Hematopoietic multipotent progenitor cell treated with erythropoietin and hydrocortisone succinate and interleukin-3 and kit ligand, for 8 days (in vitro differentiated cells): ENCODE measurements at regions not wholly inside any gene's neighbourhood (a gene's known extent, or its start where the extent isn't known, plus 50 kb on each side); places are given as distances from the start of the nearest gene placed in this dataset.

Experiments used
- DNase-seq: peaks from one replicate; pipeline ENCODE4 v3.0.0-alpha.2; 2015

DNA sequence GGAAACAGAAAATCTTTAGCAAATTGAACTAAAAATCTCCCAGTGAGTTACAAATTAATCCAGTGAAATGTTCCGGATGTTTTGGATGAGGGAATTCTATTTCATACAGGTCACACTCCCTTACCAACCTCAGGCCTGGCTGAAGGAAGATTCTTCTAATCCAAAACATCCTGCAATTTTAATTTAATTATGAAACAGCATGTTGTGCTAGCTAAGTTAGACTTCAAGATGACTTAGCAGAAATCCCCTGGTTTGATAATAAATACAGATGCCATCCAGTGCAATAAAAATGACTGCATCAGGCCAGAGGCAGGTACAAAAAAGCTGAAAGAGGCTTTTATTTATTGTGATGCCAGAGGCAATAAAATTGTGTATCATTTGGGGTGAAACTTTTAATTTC, 96.7 kb upstream of the CLDN10 start:
- DNase-seq, result peak; percentile 20

DNA sequence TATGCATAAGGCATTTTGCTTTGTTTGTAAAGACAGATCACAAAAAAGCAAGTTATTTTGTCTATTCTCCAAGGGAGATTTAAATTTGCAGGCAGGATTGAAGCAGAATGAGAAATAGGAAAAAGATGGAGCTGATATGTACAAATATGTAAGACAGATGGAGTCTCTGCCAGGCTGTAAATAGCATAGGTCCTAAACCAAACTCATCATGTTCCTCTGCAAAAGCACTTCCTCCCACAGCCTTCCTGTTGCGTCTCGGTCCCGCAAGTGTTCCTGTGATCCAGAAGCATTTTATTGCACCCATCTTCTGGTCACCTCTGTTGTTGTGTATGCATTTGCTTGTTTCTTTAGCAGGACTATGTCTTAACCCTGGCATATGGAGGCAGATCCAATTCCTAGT, 95.7 kb upstream of the CLDN10 start:
- DNase-seq, result no peak

DNA sequence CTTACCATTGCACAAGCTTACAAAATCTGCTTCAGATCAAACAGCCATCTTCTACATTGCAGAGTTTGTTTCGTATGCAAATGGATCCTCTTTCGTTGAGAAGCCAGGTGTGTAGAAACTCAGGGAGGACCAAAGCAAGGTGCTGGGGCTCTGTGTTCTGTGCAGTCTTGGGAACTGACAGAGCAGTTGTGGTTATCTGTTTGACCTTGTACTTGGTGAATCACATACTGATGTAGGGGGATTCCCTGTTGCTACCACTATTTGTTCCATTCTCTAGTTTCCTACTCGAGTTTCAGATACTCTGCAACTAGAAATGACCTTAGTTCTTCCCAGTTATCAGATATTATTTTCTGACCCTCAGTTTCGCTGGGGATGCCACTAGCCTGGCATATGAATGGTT, 95.2 kb upstream of the CLDN10 start:
- DNase-seq, result no peak

DNA sequence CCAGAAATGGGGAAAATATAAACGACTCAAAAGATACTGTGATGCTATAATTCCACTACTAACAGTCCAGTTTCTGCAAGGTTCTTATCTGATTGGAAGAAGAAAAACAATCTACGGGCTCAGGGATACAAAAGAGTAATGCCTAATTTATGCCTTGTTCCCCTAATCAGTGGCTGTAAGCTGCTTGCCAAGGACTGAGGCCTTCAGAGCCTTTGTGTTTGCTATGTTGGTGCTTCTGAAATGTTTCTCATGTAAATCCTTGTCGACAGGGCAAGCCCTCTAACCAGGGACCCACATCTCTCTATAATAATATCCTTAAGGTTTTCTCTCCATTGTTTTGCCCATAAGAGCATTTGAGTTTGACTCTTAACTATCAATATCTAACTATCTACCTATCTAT, 89.7 kb upstream of the CLDN10 start:
- DNase-seq, result no peak

DNA sequence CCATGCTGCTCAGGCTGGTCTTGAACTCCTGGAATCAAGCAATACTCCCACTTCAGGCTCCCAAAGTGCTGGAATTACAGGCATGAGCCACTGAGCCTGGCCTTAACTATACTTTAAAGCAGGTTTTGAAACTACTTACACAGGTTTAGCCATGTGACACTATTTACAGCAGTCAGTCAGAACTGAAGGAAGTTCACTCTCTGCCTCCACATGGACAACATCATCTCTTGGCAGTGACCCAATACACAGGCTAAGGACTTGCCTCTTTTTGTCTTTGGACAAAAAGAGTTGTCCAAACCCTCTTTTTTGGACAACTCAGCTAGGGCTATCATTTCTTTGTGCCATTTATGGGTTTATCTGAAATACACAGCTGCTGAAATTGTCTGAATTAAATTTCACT, 89.0 kb upstream of the CLDN10 start:
- DNase-seq, result peak; percentile 55

DNA sequence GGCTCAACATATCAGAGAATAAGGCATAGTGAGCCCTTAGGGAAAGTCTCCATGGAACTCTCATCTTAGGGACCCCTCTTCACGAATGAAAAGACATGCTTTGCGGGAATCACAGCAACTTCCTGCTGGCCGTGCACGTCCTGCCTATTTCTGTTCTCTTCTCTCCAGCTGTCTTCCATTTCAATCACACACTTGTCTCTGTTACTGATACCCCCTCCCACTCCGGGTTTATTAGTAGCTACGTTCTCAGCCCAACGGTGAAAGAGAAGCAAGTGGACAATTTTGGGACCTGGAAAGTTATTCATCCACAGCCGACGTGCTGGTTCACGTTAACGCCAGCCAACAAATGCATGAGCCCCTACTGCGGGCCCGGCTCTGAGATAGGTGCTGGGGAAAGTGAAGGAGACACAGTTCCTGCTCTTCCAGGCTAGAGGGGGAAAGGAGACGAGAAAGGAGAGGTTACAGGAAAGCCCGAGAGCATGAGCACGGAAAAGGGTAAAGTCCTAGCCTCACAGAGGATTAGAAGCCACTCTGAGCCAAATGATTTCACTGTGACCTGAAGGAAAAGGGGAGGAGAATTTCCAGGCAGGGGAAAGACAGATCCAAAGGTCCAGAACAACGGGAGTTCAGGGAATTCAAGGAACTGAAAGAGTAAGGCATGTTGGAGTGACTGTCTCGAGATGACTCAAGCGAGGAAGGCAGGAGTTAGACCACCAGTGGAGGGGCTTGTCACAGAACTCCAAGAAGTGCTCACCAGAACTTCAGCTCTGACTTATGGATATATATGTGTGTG, 81.8 kb upstream of the CLDN10 start:
- DNase-seq, result no peak

DNA sequence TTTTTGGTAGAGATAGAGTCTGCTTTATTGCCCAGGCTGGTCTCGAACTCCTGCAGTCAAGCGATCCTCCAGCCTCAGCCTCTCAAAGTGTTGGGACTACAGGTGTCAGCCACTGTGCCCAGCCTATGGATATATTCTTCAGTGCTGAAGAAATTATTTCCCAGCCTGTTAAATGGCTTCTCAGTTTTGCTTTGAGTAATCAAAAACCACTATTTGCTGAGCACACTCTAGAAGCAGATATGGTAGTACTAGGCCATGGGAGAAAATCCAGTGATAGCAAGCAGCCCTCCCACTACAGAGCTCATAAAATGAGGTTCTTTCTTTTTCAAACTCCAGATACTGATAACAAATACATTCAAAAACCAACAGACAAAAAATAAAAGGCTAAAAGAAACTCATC, 80.6 kb upstream of the CLDN10 start:
- DNase-seq, result no peak

DNA sequence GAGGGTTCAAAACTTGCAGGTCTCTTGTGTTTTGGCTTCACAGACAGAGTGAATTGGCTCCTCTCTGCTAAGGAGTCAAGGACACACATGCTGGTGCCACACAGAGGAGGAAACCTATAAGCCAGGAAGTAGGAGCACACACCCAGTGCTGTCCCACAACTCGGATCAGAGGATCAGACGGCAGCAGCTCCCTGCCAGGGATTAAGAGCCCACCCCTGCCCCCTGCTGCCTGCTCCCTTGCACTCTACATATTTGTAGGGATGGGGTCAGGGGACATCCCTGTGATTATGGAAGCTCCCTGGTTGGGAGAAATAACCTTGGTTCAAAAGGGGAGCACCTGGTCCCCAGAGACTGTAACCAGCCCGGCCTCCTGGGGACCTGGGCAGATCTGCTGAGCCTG, 77.5 kb upstream of the CLDN10 start:
- no peak for DNase-seq

DNA sequence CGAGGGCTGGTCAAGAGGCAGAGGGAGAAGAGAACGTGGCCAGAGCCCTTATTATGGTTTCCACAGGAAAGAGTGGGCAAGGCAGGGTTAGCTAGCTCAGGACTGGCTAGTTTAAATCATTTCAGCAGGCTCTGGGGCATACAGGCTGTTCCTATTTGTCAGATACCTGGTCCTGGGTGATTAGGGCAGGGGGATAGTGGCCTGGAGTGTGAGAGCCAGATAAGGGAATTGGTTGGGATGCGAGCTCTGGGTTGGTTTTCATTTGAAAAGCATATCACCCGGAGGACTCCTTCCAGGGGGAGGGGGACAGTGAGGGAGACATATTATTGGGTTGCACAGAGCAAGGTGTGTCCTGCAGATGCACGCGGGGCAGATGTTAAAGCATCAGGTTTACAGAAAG, 75.3 kb upstream of the CLDN10 start:
- DNase-seq, result peak; percentile 83

DNA sequence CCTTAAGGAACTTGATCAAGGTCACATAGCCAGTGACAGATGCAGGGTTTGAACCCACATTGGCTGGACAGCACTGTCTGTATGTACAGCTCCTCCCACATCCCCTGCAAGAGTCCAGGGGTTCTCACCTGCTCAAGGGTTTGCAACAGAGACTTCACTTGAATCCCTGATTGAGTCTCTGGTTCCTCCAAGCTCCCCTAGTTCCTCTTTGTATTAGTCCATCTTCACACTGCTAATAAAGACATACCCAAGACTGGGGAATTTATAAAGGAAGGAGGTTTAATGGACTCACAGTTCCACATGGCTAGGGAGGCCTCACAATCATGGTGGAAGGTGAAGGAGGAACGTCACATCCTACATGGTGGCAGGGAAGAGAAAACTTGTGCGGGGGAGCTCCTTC, 72.8 kb upstream of the CLDN10 start:
- DNase-seq, result peak; percentile 46

DNA sequence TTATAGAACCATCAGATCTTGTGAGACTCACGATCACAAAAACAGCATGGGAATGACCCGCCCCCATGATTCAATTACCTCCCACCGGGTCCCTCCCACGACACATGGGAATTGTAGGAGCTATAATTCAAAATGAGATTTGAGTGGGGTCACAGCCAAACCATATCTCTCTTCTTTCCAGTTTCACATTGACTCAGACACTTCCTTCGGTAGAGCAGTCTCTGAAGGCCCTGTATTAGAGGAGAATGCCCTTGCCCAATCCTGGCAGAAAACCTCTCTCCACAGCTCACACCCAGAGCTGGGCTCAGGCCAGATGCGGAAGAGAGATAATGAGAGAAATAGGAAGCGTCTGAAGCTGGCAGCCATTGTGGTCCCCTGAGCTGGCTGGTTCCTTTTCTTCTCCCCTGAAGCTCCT, 72.4 kb upstream of the CLDN10 start:
- DNase-seq, result peak; percentile 97

DNA sequence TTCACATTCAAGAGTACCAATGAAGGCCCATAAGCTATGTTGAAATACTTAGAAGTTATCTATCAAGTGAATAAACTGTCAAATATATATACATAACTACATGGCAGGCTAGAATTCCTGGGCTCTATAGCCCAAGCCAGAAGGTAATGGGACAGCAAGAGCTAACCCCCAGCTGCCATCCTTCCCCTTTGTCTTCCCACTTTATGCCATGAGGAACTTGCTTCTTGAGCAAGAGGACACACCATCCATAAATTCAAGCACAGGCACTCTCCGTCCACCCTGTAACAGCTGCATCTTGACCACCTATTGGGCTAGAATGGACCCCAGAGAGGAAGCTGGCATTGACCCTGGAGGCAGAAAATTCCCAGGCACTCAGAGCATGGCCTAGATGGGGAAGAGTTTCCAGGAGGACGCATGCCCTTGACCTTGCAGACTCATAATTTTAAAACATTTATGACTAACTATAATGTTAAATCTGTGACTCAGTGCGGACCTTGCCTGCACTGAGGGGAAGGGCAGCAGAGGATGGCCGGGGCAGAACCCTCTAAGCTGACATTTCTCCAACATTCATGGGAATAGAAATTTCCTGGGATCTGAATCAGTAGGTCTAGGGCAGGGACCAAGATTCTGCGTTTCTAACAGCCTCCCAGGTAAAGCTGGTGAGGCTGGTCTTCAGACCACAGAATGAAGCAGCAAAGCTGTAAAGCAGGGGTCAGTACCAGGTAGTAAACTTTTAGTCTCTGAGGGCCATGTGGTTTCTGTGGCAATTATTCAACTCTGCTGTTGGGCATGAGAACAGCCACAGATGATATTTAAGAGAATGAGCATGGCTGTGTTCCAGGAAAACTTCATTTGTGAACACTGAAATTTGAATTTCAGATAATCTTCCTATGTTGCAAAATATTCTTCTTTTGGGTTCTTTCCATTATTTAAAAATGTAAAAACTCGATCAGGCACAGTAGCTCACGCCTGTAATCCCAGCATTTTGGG, 71.4 kb upstream of the CLDN10 start:
- peak; percentile 42 for DNase-seq

DNA sequence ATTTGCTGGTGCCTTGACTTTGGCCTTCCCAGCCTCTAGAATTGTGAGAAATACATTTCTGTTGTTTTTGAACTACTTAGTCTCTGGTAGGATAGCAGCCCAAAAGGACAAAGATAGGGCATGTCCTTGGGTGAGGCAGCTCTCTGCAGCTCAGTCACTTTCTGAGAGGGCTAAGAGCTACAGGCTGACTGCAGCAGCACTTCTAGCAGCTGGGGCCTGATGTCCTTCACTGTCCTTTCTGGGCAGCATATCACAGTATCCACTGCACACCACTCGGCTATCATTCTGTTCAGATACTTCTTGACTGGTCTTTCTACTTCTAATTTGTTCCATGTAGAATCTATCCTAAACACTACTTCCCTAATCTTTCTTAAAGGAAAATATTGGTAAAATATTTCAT, 68.5 kb upstream of the CLDN10 start:
- peak; percentile 5 for DNase-seq

DNA sequence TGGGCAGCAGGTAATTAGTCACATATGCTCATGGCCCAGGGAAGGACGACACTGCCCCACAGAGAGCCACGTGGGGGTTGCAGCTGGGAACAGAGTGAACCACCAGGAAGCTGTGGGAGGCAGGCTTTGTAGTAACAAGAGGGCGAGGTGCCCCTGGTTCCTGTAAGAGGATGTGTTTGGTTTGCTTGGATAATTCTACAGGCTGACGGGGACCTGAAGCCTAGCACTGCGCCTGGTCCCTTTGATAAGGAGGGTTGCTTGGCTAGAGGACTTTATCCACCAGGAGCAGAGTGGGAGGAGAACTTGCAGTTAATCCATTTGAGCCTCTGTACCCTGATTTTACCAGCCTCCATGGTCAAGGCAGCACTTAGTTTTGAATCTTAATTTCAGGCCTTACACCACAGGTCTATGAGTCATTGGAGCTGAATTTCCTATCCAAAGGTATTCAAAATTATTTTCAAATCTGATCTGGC, 67.4 kb upstream of the CLDN10 start:
- DNase-seq, result peak; percentile 98

DNA sequence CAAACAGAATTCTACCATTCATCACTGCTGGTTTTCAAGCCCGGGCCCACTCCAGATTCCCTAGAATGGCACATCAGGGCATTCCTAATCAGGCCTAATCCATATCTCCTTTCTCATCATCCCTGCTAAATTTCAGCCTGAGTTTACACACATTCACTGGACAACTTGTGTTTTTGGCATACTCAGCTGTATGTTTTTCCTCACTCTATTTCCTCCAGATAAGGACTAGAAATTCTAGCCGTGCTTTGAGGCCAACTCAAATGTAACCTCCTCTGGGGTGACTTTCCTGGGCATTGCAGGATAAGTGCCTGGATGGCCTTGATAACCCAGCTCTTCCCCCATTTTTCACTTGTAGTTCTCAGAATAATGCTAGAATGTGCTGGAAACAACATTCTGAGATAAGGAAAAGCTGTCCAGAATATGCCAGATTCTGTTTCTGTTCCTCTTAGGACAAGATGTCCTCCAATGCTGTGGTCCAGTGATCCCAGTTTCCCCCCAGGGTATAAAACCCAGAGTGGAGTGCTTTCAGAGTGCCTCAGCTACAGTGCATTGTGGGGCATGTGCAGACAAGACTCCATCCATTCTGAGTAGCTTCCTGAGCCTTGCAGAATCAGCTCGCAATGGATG, 66.9 kb upstream of the CLDN10 start:
- peak; percentile 93 for DNase-seq

DNA sequence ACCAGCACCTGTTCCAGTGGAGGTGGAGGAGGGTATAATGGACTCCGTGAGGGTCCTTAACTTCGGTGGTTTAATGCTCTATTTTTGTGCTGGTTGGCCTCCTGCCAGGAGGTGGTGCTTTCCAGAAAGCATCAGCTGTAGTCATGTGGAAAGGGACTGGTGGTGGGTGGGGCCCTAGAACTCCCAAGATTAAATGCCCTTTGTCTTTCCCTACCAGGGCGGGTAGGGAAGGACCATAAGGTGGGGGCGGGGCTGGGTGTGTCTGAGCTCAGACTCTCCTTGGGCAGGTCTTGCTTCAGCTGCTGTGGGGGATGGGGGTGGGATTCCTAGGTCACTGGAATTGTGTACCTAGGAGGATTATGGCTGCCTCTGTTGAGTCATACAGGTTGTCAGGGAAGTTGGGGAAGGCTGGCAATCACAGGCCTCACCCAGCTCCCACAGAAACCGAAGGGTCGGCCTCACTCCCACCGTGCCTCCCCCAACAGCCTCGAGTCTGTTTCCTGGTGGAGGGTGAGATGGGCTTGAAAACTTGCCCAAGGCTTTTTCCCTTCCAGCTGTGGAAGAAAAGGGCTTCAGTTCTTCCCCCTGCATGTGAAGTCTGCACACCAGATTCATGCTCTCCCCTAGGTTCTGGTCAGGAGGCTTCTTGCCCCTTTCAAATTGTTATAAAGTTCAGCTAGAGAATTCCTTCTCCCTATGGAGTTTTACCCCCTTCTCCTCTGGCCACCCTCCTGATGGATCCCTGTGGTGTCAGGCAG, 60.3 kb upstream of the CLDN10 start:
- DNase-seq, result peak; percentile 6

DNA sequence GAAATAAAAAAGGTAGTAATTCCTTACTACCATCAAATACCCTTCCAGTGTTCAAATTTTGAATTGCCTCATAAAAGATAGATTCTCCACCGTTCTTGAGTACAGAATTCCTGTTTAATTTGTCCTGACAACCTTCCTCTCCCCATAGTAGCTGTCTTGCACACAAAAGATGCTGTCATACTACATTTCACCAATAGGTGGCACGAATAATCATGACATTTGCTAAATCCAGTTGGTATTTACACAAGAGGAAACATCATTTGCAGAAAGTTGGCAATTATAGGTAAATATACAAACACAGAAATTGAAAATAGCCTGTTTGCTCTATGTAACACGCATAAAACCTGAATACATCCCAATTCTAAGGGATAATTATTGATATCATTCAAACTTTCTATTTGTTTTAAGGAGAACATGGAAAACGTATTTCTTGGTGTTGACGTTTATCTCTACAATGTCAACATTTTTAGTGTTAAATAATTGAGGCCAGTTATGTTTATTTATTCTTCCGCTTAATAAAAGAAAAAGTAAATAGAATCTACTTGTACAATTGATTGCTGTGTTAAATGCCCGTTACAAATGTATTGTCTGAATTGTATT, 58.3 kb upstream of the CLDN10 start:
- peak; percentile 84 for DNase-seq

DNA sequence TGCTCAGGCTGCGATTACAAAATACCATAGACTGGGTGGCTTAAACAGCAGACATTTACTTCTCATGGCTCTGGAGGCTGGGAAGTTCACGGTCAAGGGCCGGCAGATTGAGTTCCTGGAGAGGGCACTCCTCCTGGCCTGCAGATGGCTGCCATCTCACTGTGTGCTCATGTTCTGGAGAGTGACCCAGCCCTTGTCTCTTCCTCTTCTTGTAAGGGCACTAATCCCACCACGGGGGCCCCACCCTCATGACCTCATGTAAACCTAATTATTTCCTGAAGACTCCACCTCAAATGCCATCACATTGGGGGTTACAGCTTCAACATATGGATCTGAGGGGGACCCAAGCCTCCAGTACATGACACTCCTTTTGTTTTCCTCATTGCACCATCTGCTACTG, 56.0 kb upstream of the CLDN10 start:
- no peak for DNase-seq

DNA sequence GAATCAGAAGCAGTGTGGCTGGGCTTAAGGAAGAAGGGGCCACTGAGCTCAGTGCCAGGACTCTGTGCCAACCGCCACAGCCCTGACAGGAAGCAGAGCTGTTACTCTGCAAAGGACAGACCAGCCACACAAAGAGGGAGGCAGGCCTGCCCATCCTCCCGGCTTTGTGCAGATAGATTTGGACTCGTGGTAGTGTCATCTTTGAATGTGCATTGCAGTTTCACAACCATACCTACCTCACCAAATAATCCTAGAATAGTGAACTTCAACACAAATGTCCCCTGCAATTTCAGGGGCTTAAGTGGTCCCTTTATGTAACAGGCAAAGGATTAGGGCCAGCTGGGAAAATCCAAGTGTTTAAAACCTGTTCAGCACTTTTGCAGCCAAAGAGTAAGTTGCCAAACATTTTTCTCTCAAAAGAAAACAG, 55.1 kb upstream of the CLDN10 start:
- DNase-seq, result peak; percentile 15

DNA sequence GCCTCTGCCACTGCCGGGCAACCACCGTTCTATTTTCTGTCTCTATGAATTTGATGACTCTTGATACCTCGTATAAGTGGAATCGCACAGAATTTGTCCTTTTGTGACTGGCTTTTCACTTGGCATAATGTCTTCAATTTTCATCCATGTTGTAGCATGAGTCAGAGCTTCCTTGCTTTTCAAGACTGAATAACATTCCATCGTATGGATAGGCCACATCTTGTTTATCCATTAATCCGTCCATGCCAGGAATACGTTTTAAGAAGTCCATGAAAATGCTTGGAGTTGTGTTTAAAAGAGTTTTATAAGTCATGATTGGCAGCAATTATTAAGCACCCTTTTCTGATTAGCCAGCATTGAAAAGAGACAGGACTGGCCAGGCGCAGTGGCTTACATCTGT, 53.6 kb upstream of the CLDN10 start:
- DNase-seq, result no peak

DNA sequence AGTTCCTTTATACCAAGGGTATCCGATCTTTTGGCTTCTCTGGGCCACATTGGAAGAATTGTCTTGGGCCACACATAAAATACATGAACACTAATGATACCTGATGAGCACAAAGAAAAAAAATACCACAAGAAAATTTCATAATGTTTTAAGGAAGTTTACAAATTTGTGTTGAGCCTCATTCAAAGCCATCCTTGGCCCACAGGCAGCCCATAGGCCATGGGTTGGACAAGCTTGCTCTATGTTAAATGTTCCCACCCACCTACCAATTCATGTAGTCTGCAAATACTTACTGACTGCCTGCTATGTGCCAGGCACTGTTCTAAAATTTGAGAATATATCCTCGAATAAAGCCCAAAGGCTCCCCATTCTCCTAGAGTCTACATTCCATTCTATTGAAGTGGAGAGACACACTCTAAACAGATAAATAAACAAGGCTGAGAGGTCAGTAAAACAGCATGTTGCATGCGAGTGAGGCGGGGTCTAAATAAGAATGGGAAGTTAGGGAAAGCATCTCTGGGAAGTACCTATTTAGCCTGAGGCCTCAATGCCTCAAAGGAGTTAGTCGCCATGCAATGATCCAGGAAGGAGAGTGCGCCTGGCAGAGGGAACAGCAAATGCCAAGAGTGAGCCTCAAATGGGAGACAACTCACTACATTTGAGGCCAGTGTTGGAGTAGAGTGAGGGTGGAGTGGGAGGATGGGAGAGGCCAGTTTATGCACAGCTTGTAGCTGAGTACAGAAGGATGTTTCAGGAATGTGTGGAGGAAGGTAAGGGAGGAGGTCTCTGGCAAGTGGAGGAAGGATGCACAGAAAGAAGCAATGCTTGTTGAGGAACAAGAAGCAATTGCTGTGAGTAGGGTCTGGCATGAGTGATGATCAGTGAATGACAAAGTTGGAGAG, 52.5 kb upstream of the CLDN10 start:
- no peak for DNase-seq
